NCI-H1417 treated with DMSO at 0.1 percent for 48 hours (cell line): ENCODE measurements at regions not wholly inside any gene's neighbourhood (a gene's known extent, or its start where the extent isn't known, plus 50 kb on each side); places are given as distances from the start of the nearest gene placed in this dataset.

ENCODE experiments used
- DNase-seq: peaks from one replicate; lab custom pipeline; 2025; lab: John Stamatoyannopoulos, UW

- DNase-seq = no peak
Measured at GRCh38 chr3:104855702-104856101, 511.0 kb upstream of the ALCAM start.

DNA sequence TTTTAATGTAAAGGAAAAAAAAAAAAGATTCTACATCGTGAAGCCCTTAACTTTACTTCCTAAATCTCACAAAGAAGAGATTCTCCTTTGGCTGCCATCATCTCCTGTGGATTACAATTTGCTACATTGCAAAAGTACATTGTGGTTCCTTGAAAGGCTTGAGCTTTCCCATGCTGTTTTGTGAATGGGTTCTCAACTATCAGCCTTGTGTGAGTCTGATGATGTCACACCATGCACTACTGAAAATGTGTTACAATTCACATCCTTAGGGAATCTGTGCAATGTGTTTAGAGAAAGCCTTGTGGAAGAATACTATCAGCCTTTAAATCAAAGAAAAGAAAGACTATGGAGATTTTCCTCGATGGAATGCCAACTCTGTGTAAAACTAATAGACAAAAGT, 510.0 kb upstream of the ALCAM start:
- DNase-seq = no peak

DNA sequence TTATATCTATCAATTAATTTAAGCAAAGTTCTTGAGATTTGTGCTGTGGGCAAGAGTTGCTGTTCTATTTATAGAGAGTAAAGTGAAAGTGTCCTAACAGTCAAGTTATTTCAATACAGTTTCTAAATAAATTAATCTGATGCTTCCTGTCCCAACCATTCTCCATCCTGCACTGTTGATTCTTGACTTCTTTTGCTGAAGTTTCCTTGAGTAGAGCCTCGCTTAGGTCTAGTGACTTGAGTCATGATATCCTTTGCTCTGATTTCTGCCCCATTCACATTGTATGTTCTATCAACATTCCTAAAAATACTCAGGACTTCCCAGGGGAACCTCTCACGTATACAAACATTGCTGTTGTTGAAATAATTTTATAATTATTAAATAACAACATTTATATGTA, 498.4 kb upstream of the ALCAM start:
- no peak for DNase-seq

DNA sequence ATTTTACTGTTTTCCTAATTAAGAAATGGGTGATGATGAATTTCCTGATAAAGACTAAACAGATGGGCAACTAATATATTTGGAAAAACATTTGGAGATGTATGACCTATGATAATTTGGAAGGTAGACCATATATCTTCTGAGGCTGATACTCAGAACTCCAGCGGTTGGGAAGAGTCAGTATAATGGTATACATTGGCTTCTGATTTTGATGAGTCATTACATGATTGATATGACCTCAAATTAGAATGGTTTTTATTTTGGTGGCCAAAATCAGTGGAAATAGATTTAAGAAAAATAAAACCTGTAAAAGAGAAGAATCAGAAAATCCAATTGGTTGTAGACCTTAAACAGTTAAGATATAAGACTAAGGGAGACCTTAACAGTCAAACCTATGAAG, 496.4 kb upstream of the ALCAM start:
- DNase-seq = no peak

GRCh38 chr3:104873331-104873730, 493.4 kb upstream of the ALCAM start:
- no peak for DNase-seq

DNA sequence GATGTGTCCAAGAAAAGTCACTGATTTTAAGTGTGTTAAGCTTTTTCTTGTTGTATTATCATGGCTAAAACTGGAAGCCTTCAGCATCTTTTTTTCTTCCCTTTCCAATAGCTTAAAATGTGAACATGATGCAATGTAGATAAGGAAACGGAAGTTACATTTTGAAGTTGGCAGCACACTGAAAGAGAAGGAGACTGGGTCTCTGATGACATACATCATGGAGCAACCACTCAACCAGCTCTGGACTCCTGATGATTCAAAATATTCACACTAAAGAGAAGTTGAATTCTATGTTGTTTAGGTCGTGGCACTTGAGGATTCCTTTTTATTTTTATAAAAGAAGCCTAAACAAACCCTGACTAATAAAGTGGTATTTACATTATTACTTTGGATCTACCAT, 488.3 kb upstream of the ALCAM start:
- DNase-seq = no peak

GRCh38 chr3:104879919-104880318, 486.8 kb upstream of the ALCAM start:
- DNase-seq = no peak

DNA sequence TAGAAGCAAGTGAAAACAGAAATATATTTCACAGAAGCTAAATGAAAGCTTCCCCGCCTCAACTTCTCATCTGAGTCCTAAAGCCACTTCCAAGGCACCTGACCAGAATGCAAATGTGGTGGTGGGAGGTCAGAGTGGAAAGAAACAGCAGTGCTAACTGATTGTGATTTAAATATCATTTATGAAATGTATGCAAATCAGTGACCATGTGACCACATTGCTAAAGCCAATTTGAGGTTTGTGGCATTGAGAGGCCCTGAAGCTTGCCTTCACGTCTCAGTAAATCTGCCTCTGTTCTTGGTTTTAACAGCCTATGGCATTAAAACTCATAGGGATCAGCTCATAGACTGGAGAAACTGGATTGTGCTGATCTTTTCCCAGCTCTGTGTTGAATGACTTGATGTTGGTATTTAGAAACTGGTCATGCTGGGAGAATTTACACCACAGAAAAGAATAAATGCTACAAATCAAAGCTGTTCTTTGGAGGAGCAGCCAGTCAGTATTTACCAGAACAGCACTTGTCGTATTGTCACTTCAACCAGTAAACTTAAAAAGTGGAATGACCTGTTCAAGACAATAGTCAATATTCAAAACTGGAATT, 481.4 kb upstream of the ALCAM start:
- no peak for DNase-seq

DNA sequence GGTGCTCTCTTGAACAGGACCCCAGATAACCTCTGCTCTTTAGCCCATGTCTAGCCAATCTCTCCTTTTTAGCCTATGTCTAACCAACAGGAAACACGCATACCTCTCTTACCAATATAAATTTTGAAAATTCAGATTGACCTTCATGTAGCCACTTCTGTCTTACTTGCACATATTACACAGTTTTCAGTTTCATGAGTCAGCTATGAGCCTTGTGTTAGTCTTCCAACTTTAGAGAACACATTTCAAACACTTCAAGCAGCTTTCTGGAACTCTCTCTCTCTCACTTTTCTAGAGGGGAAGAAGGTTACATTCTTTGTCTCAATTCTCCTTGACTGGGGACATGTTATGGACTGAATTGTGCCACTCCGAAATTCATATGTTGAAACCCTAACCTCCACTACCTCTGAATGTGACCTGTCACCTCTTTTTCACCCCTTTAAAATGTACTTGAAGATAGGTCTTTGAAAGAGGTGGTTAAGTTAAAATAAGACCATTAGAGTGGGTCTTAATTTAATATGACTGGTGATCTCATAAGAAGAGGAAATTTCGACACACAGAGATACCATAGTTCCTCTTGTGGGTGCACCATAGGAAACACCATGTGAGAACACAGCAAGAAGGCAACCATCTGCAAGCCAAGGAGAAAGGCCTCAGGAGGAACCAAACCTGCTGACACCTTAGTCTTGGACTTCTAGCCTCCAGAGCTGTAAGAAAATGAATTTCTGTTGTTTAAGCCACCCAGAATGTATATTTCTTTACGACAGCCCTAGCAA, 480.3 kb upstream of the ALCAM start:
- DNase-seq = no peak

- no peak for DNase-seq
Measured at GRCh38 chr3:104887069-104887468, 479.6 kb upstream of the ALCAM start.

- DNase-seq = no peak
Measured at GRCh38 chr3:104887619-104888018, 479.1 kb upstream of the ALCAM start.

DNA sequence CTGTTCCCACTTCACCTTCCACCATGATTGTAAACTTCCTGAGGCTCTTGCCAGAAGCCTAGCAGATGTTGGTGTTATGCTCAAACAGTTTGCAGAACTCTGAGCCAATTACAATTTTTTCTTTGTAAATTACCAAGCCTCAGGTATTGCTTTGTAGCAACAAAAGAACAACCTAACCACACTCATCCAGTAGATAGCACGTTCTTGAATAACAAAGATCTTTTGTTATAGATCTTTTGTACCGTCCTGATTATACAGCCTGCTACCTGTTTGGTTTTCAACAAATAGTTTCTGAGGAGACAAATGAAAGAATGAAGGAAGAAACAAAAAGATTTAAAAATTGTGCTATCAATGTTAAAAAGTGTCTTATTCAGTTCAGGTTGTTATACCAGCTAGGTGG, 474.7 kb upstream of the ALCAM start:
- no peak for DNase-seq

DNA sequence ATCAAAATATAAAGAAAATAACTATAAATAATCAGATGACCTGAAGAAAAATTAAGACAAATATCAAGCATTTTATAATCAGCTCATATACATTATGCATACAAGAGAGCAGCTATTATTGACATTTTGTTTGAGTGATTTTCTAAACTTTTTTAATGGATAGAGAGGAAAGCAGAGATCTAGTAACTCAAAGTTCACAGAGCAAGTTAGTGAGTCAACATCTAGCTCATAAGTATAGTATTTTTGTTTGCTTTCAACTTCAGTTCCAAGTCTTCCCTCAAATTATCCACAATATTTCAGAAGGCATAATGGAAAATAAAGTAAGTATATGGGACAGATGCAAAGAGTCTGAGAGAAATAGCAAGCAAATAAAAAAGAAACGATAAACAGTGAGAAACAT, 470.1 kb upstream of the ALCAM start:
- no peak for DNase-seq

GRCh38 chr3:104901396-104901795, 465.3 kb upstream of the ALCAM start:
- DNase-seq = no peak

- no peak for DNase-seq
Measured at GRCh38 chr3:104903064-104903463, 463.6 kb upstream of the ALCAM start.

DNA sequence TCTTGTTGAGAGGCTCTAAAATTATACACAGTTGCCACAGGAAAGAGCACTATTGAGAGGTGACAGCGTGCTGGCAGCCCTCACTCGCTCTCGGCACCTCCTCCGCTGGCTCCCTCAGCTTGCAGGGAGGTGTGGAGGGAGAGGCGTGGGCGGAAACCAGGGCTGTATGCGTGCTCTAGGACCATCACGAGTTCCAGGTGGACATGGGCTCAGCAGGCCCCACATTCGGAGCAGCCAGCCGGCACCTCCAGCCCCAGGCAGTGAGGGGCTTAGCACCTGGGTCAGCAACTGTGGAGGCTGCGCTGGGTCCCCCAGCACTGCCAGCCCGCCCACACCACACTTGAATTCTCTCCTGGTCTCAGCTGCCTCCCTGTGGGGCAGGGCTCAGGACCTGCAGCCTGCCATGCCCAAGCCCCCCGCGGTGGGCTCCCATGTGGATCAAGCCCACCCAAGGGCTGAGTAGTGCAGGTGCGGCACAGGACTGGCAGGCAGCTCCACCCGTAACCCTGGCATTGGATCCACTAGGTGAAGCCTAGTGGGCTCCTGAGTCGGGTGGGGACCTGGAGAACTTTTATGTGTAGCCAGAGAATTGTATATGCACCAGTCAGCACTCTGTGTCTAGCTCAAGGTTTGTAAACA, 460.6 kb upstream of the ALCAM start:
- no peak for DNase-seq

- no peak for DNase-seq
Measured at GRCh38 chr3:104907507-104907906, 459.2 kb upstream of the ALCAM start.

DNA sequence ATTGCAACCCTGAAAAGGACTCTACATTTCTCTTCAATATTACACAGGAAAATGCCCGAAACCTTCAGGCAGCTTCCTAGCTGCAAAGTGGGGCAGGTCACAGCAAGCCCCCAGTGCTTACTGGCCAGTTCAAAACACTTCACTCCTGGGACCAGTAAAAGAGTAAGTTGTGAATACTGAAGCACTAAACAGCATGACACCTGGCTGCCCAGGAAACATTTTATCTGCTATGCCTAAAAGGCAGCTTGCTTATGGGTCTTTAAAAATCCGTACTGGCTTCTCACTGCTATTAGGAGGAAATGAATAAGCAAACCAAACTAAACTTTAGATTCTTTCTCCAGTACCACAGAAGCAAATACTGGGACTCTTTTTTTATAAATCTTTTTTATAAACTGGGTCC, 457.9 kb upstream of the ALCAM start:
- no peak for DNase-seq

DNA sequence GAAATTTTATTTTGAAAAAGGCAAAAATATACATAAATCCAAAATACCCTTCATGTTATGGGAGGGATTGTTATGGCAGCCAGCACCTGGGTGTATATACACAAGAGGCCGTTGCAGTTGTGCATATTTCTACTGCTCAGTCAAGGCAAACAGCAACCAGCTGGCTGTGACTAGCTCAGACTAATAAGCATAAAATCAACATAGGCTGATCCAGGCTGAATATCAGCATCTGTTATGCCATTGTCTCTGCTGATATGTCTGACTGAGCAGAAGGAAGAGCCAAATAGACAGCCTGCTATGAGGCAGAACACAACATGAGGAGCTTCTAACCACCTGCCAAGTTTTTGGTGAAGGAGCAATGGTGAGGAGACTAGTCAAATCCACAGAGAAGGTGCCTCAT, 457.5 kb upstream of the ALCAM start:
- peak; percentile 36 for DNase-seq

- no peak for DNase-seq
Measured at GRCh38 chr3:104909721-104910120, 457.0 kb upstream of the ALCAM start.

- no peak for DNase-seq
Measured at GRCh38 chr3:104911376-104911775, 455.3 kb upstream of the ALCAM start.

DNA sequence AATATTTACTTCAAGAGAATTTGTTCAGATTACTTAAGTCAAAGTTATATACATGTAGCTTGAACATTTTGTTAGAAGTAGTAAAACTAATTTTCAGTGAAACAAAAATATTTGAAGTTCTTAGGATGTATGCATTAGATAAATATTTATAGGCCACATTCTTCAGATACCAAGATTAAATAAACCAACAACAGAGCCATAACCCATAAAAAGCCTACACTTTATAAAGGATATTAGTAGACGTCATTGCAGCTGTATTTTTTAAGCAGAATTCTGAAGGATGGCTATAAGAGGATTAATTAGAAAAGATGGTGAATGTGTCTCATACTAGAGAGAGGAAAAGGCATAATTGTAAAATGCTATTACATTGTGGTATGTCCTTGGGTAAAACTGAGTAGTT, 449.7 kb upstream of the ALCAM start:
- no peak for DNase-seq

DNA sequence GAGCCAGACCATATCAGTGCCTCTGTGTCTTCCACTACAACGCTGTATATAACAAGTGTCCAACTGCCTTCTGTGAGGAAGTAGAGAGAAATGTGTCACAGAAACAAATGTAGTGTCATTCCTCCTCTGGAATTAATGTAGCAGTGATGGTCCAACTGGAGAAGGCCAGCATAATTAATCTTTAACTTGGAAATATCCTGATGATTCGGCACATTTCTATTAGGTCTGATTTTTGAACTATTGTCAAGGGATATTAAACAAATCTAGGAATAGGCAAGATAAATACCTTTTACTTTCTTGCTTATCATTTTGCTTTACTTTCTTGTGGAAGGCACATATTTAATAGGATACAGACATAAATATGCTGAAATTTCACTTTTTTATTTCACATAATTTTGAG, 446.2 kb upstream of the ALCAM start:
- no peak for DNase-seq

DNA sequence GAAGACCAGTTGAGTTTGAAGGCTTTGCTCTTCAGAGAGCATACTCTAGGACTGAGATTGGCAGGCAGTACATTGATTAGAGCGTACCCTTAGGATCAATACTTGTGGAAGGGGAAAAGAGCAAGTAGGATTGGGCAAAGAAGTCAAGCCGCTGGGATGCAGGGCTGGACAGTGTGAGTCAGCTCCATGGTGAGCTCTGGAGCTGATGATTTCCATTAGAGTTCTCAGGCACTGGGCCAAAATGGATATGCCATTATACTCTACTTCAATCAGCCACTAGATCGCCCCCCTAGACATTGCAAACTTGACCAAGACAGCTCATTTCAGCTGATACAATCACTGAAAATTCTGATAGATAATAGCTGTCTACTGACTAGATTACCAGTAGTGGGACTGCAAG, 432.7 kb upstream of the ALCAM start:
- no peak for DNase-seq
